ENCODE measurements at regions not wholly inside any gene's neighbourhood (a gene's known extent, or its start where the extent isn't known, plus 50 kb on each side); places are given as distances from the start of the nearest gene placed in this dataset.

DNA sequence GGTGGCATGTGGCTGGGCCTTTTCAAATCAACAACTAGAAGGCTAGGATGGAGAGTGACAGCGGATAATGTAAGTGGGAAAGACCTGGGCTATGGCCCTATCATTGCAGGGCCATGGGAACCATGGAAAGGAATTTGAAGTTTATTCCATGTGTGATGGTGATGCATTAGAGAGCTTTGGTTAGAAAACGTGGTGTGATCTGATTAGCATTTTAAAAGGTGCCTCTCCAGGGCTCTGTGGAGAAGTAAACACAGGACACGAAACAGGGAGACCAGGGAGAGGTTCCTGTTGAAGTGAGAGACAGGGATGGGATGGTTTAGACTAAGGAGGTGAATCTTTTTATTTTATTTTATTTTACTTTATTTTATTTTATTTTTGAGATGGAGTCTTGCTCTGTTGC lies 749.5 kb downstream of the GATA3 start:
- H2AFZ ChIP-seq (ENCODE audit: control insufficient read depth, low read depth, low read length) = no peak overlapping the region
- no peak overlapping the region for H3K9ac ChIP-seq (ENCODE audit: control insufficient read depth, insufficient read depth, low read length)
- intact Hi-C loops (cut with micrococcal nuclease; ENCODE audit: unreplicated experiment) (no loop called here), in situ Hi-C loops (cut with MboI) (no loop called here)
- CTCF ChIA-PET = no interaction called here
- H3K27me3 ChIP-seq (replicated peaks in 1 of 2; ENCODE audit: control insufficient read depth in 2 of 2, insufficient read depth in 2 of 2, low read length in 1 of 2) = no peaks in the 10 kb centered on the region
- DNase-seq (ENCODE audit: low read depth, low spot score) (no peak), FAIRE-seq (no peak), ATAC-seq (no peak)
- H3K27ac ChIP-seq (ENCODE audit: control insufficient read depth, insufficient read depth) = no peak overlapping the region
- H4K20me1 ChIP-seq (ENCODE audit: control insufficient read depth, insufficient read depth) = no peaks in the 10 kb centered on the region
- SMC1A ChIA-PET (ENCODE audit: uncharacterized antibody, unreplicated experiment) = no interaction called here
- 0% methylated on average over 3 of the region's 3 CpGs for WGBS (ENCODE audit: insufficient coverage, insufficient replicate concordance, low lambda C conversion rate, missing lambda C conversion rate)
- no peaks in the 10 kb centered on the region for H3K4me1 ChIP-seq (ENCODE audit: control insufficient read depth, insufficient read depth, low read length)
- H3K79me2 ChIP-seq (ENCODE audit: control insufficient read depth, insufficient read depth, low read length) = no peaks in the 10 kb centered on the region
- no peak overlapping the region for H3K4me3 ChIP-seq
- no peak overlapping the region for H3K4me2 ChIP-seq (ENCODE audit: control insufficient read depth, insufficient read depth)
- no peaks in the 10 kb centered on the region for H3K36me3 ChIP-seq (ENCODE audit: control insufficient read depth in 2 of 2, insufficient read depth in 2 of 2, low read length in 1 of 2)
- POLR2A ChIA-PET = no interaction called here
- H3K9me3 ChIP-seq (replicated peaks; ENCODE audit: control insufficient read depth, insufficient read depth, low read length) = no peaks in the 10 kb centered on the region
- no TSS peak for BruUV-seq (replicated peaks)
- TF ChIP-seq, protein P1, sequence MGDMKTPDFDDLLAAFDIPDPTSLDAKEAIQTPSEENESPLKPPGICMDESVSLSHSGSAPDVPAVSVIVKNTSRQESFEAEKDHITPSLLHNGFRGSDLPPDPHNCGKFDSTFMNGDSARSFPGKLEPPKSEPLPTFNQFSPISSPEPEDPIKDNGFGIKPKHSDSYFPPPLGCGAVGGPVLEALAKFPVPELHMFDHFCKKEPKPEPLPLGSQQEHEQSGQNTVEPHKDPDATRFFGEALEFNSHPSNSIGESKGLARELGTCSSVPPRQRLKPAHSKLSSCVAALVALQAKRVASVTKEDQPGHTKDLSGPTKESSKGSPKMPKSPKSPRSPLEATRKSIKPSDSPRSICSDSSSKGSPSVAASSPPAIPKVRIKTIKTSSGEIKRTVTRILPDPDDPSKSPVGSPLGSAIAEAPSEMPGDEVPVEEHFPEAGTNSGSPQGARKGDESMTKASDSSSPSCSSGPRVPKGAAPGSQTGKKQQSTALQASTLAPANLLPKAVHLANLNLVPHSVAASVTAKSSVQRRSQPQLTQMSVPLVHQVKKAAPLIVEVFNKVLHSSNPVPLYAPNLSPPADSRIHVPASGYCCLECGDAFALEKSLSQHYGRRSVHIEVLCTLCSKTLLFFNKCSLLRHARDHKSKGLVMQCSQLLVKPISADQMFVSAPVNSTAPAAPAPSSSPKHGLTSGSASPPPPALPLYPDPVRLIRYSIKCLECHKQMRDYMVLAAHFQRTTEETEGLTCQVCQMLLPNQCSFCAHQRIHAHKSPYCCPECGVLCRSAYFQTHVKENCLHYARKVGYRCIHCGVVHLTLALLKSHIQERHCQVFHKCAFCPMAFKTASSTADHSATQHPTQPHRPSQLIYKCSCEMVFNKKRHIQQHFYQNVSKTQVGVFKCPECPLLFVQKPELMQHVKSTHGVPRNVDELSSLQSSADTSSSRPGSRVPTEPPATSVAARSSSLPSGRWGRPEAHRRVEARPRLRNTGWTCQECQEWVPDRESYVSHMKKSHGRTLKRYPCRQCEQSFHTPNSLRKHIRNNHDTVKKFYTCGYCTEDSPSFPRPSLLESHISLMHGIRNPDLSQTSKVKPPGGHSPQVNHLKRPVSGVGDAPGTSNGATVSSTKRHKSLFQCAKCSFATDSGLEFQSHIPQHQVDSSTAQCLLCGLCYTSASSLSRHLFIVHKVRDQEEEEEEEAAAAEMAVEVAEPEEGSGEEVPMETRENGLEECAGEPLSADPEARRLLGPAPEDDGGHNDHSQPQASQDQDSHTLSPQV (IDR thresholded peaks at IDR 0.05) = no peak
- TF ChIP-seq SP1 (IDR thresholded peaks at IDR 0.05; ENCODE audit: low read depth, low read length) (no peak), HDAC2 (IDR thresholded peaks at IDR 0.05) (no peak), TCF7 (IDR thresholded peaks at IDR 0.05; ENCODE audit: borderline replicate concordance) (no peak), POLR2A (IDR thresholded peaks at IDR 0.05; ENCODE audit: low read depth, low read length) (no peak), ZZZ3 (IDR thresholded peaks at IDR 0.05; ENCODE audit: control insufficient read depth, insufficient read length, low read depth) (no peak), BCL11A (IDR thresholded peaks at IDR 0.05; ENCODE audit: low read depth, low read length) (no peak)
- RAD21 ChIA-PET (ENCODE audit: unreplicated experiment) = no interaction called here
